ENCODE measurements at regions not wholly inside any gene's neighbourhood (a gene's known extent, or its start where the extent isn't known, plus 50 kb on each side); places are given as distances from the start of the nearest gene placed in this dataset.
"Not testable (repeated sequence)": the region's sequence is repeated elsewhere in the genome, so short reads cannot be mapped to it uniquely, and the experiment has no call there.

GRCh38 chr17:53470626-53471025, 352.1 kb upstream of the KIF2B start:
- no peak overlapping the region for H3K4me2 ChIP-seq (ENCODE audit: insufficient read depth, low read length)
- no peaks in the 10 kb centered on the region for H4K20me1 ChIP-seq (replicated peaks; ENCODE audit: control insufficient read depth, extremely low read depth, insufficient read depth, low read length)
- TF ChIP-seq FOS (IDR thresholded peaks at IDR 0.05; ENCODE audit: borderline replicate concordance, insufficient read depth, low read length) (no peak), MAX (IDR thresholded peaks at IDR 0.05; ENCODE audit: insufficient read depth, insufficient read length) (no peak), POLR2A (IDR thresholded peaks at IDR 0.05; ENCODE audit: low read depth, low read length) (no peak)
- H3K4me1 ChIP-seq (ENCODE audit: control insufficient read depth, extremely low read depth, insufficient read depth, low read length) = no peaks in the 10 kb centered on the region
- H3K9ac ChIP-seq (replicated peaks; ENCODE audit: extremely low read depth, insufficient read depth, low read length) = no peak overlapping the region
- no peak overlapping the region for H3K4me3 ChIP-seq (replicated peaks in 1 of 3; ENCODE audit: insufficient read depth in 1 of 3, low read depth in 1 of 3, low read length in 3 of 3)
- POLR2A ChIA-PET = no interaction called here
- FAIRE-seq (no peak), DNase-seq (ENCODE audit: low read depth, low spot score) (no peak)
- CTCF ChIA-PET = interaction anchor here (1.1 kb wide), 1 partner anchor 8 kb away, joined by 3 read pairs; no protein-coding TSS in a partner anchor
- H2AFZ ChIP-seq (ENCODE audit: low read depth, low read length) = no peak overlapping the region
- H3K36me3 ChIP-seq (ENCODE audit: control insufficient read depth in 2 of 2, extremely low read depth in 1 of 2, insufficient read depth in 2 of 2, low read length in 2 of 2) = no peaks in the 10 kb centered on the region
- H3K27ac ChIP-seq (ENCODE audit: insufficient read depth, low read depth, low read length) = no peak overlapping the region
- no peaks in the 10 kb centered on the region for H3K9me3 ChIP-seq (replicated peaks; ENCODE audit: control insufficient read depth, insufficient read depth, low read length)
- no peaks in the 10 kb centered on the region for H3K27me3 ChIP-seq (ENCODE audit: control insufficient read depth in 2 of 2, insufficient read depth in 2 of 2, low read length in 2 of 2)
- no peaks in the 10 kb centered on the region for H3K9me1 ChIP-seq (replicated peaks; ENCODE audit: control insufficient read depth, extremely low read depth, insufficient read depth, low read length)
- no peaks in the 10 kb centered on the region for H3K79me2 ChIP-seq (ENCODE audit: control insufficient read depth, insufficient read depth, low read length)
- no TSS peak for BruUV-seq (replicated peaks)
- intact Hi-C loops (cut with micrococcal nuclease) = no loop called here
- dilution Hi-C loops (cut with MboI; ENCODE audit: extremely low pct_ligation_motif_present, low sequenced_read_pairs) = no loop called here

- Histone ChIP-seq H3K36me3 (ENCODE audit: control insufficient read depth in 2 of 2, extremely low read depth in 1 of 2, insufficient read depth in 2 of 2, low read length in 2 of 2) (no peaks in the 10 kb centered on the region), H3K4me2 (ENCODE audit: insufficient read depth, low read length) (no peak overlapping the region), H3K4me3 (replicated peaks in 1 of 3; ENCODE audit: insufficient read depth in 1 of 3, low read depth in 1 of 3, low read length in 3 of 3) (no peak overlapping the region), H3K27ac (ENCODE audit: insufficient read depth, low read depth, low read length) (no peak overlapping the region), H3K9ac (replicated peaks; ENCODE audit: extremely low read depth, insufficient read depth, low read length) (no peak overlapping the region), H4K20me1 (replicated peaks; ENCODE audit: control insufficient read depth, extremely low read depth, insufficient read depth, low read length) (no peaks in the 10 kb centered on the region), H3K9me1 (replicated peaks; ENCODE audit: control insufficient read depth, extremely low read depth, insufficient read depth, low read length) (no peaks in the 10 kb centered on the region), H3K79me2 (ENCODE audit: control insufficient read depth, insufficient read depth, low read length) (no peaks in the 10 kb centered on the region), H2AFZ (ENCODE audit: low read depth, low read length) (no peak overlapping the region), H3K27me3 (ENCODE audit: control insufficient read depth in 2 of 2, insufficient read depth in 2 of 2, low read length in 2 of 2) (no peaks in the 10 kb centered on the region), H3K9me3 (replicated peaks; ENCODE audit: control insufficient read depth, insufficient read depth, low read length) (no peaks in the 10 kb centered on the region), H3K4me1 (ENCODE audit: control insufficient read depth, extremely low read depth, insufficient read depth, low read length) (peaks cover 6% of the 10 kb centered on the region)
- POLR2A ChIA-PET = no interaction called here
- BruUV-seq (replicated peaks) = no TSS peak
- TF ChIP-seq GATA2 (IDR thresholded peaks at IDR 0.05; ENCODE audit: insufficient read depth, insufficient read length, low read depth, low read length) (no peak), EZH2 (IDR thresholded peaks at IDR 0.05; ENCODE audit: borderline replicate concordance, low read depth, low read length, severe bottlenecking) (no peak), JUN (IDR thresholded peaks at IDR 0.05; ENCODE audit: borderline replicate concordance, insufficient read depth, insufficient read length, low read depth) (no peak)
- DNase-seq (ENCODE audit: low read depth, low spot score) (no peak), FAIRE-seq (no peak)
- CTCF ChIA-PET = no interaction called here
- dilution Hi-C loops (cut with MboI; ENCODE audit: extremely low pct_ligation_motif_present, low sequenced_read_pairs) (no loop called here), intact Hi-C loops (cut with micrococcal nuclease) (loop anchor here (10.0 kb wide), 1 partner anchor 242 kb away; no protein-coding TSS in a partner anchor)
Measured at GRCh38 chr17:53466733-53467132, 356.0 kb upstream of the KIF2B start.

GRCh38 chr17:53464396-53464795, 358.3 kb upstream of the KIF2B start:
- H2AFZ ChIP-seq (ENCODE audit: low read depth, low read length); H3K36me3 ChIP-seq (ENCODE audit: control insufficient read depth in 2 of 2, extremely low read depth in 1 of 2, insufficient read depth in 2 of 2, low read length in 2 of 2); H3K9me3 ChIP-seq (replicated peaks; ENCODE audit: control insufficient read depth, insufficient read depth, low read length); H3K4me2 ChIP-seq (ENCODE audit: insufficient read depth, low read length); FAIRE-seq; CTCF ChIA-PET; H3K4me1 ChIP-seq (ENCODE audit: control insufficient read depth, extremely low read depth, insufficient read depth, low read length); dilution Hi-C loops (cut with MboI; ENCODE audit: extremely low pct_ligation_motif_present, low sequenced_read_pairs); H3K4me3 ChIP-seq (replicated peaks in 1 of 3; ENCODE audit: insufficient read depth in 1 of 3, low read depth in 1 of 3, low read length in 3 of 3); H3K9ac ChIP-seq (replicated peaks; ENCODE audit: extremely low read depth, insufficient read depth, low read length); H3K27me3 ChIP-seq (ENCODE audit: control insufficient read depth in 2 of 2, insufficient read depth in 2 of 2, low read length in 2 of 2); H3K79me2 ChIP-seq (ENCODE audit: control insufficient read depth, insufficient read depth, low read length); DNase-seq (ENCODE audit: low read depth, low spot score); H4K20me1 ChIP-seq (replicated peaks; ENCODE audit: control insufficient read depth, extremely low read depth, insufficient read depth, low read length); H3K27ac ChIP-seq (ENCODE audit: insufficient read depth, low read depth, low read length); H3K9me1 ChIP-seq (replicated peaks; ENCODE audit: control insufficient read depth, extremely low read depth, insufficient read depth, low read length); POLR2A ChIA-PET; BruUV-seq (replicated peaks): not testable (repeated sequence)
- intact Hi-C loops (cut with micrococcal nuclease) = loop anchor here (5.0 to 10.0 kb wide), 2 partner anchors 163 to 240 kb away; no protein-coding TSS in a partner anchor
